Adipocyte (in vitro differentiated cells): ENCODE measurements at regions not wholly inside any gene's neighbourhood (a gene's known extent, or its start where the extent isn't known, plus 50 kb on each side); places are given as distances from the start of the nearest gene placed in this dataset.
"Not testable (repeated sequence)": the region's sequence is repeated elsewhere in the genome, so short reads cannot be mapped to it uniquely, and the experiment has no call there.

Experiments used
- DNase-seq: peaks from one replicate; pipeline ENCODE4 v3.0.0-alpha.2; 2015; ENCODE audit warnings: low read depth
- H3K27me3 ChIP-seq: replicated peaks from 2 replicates; pipeline ENCODE4 v1.7.0; 2013; ENCODE audit warnings: mild to moderate bottlenecking, low read length, moderate library complexity; ENCODE audit not compliant: control insufficient read depth, insufficient read depth
- H3K36me3 ChIP-seq: 2 replicates; pipeline ENCODE4 v1.7.0; 2013; ENCODE audit warnings: low read length, mild to moderate bottlenecking, moderate library complexity; ENCODE audit not compliant: control insufficient read depth, insufficient read depth, severe bottlenecking
- H3K4me1 ChIP-seq: 2 replicates; pipeline ENCODE4 v1.7.0; 2013; ENCODE audit warnings: mild to moderate bottlenecking, low read length, moderate library complexity; ENCODE audit not compliant: control insufficient read depth, insufficient read depth
- H3K4me3 ChIP-seq: 2 replicates; pipeline ENCODE4 v1.7.0; 2013; ENCODE audit warnings: mild to moderate bottlenecking, low read length, moderate library complexity
- H3K9ac ChIP-seq: 2 replicates; pipeline ENCODE4 v1.7.0; 2013; ENCODE audit warnings: mild to moderate bottlenecking, low read length, moderate library complexity
- H3K9me3 ChIP-seq: 2 replicates; pipeline ENCODE4 v1.7.0; 2013; ENCODE audit warnings: mild to moderate bottlenecking, low read length, moderate library complexity; ENCODE audit not compliant: control insufficient read depth

- Histone ChIP-seq H3K27me3 (no peaks in the 10 kb centered on the region), H3K9ac (no peak overlapping the region), H3K4me3 (no peak overlapping the region), H3K4me1 (no peaks in the 10 kb centered on the region), H3K9me3 (no peaks in the 10 kb centered on the region), H3K36me3 (no peaks in the 10 kb centered on the region)
- DNase-seq, result no peak
Measured at GRCh38 chr2:2775018-2775417, 443.9 kb upstream of the MYT1L start.

GRCh38 chr2:2773692-2774091 is 442.6 kb upstream of the MYT1L start:
- Histone ChIP-seq H3K9ac (no peak overlapping the region), H3K36me3 (no peaks in the 10 kb centered on the region), H3K4me3 (no peak overlapping the region), H3K4me1 (no peaks in the 10 kb centered on the region), H3K27me3 (no peaks in the 10 kb centered on the region), H3K9me3 (no peaks in the 10 kb centered on the region)
- no peak for DNase-seq

GRCh38 chr2:2773080-2773479 is 442.0 kb upstream of the MYT1L start:
- not testable (repeated sequence) for H3K4me3 ChIP-seq, H3K9me3 ChIP-seq, H3K36me3 ChIP-seq, H3K4me1 ChIP-seq, H3K27me3 ChIP-seq, H3K9ac ChIP-seq, DNase-seq

GRCh38 chr2:2771721-2772411 is 440.8 kb upstream of the MYT1L start:
- no peak for DNase-seq
- Histone ChIP-seq H3K4me1 (no peaks in the 10 kb centered on the region), H3K4me3 (no peak overlapping the region), H3K9ac (no peak overlapping the region), H3K27me3 (no peaks in the 10 kb centered on the region), H3K36me3 (no peaks in the 10 kb centered on the region), H3K9me3 (no peaks in the 10 kb centered on the region)

GRCh38 chr2:2769481-2770431 is 438.7 kb upstream of the MYT1L start:
- DNase-seq, result no peak
- no peaks in the 10 kb centered on the region for H3K4me1 ChIP-seq
- no peaks in the 10 kb centered on the region for H3K36me3 ChIP-seq
- no peaks in the 10 kb centered on the region for H3K9me3 ChIP-seq
- no peak overlapping the region for H3K4me3 ChIP-seq
- no peak overlapping the region for H3K9ac ChIP-seq
- H3K27me3 ChIP-seq, result no peaks in the 10 kb centered on the region

- H3K4me1 ChIP-seq, result no peaks in the 10 kb centered on the region
- no peak overlapping the region for H3K9ac ChIP-seq
- H3K4me3 ChIP-seq, result no peak overlapping the region
- H3K9me3 ChIP-seq, result no peaks in the 10 kb centered on the region
- H3K27me3 ChIP-seq, result no peaks in the 10 kb centered on the region
- no peaks in the 10 kb centered on the region for H3K36me3 ChIP-seq
- no peak for DNase-seq
Measured at GRCh38 chr2:2768476-2768875, 437.4 kb upstream of the MYT1L start.

GRCh38 chr2:2767837-2768236 is 436.8 kb upstream of the MYT1L start:
- no peaks in the 10 kb centered on the region for H3K9me3 ChIP-seq
- no peak overlapping the region for H3K9ac ChIP-seq
- no peaks in the 10 kb centered on the region for H3K27me3 ChIP-seq
- no peaks in the 10 kb centered on the region for H3K4me1 ChIP-seq
- no peaks in the 10 kb centered on the region for H3K36me3 ChIP-seq
- no peak overlapping the region for H3K4me3 ChIP-seq
- DNase-seq, result no peak

- Histone ChIP-seq H3K4me1 (no peaks in the 10 kb centered on the region), H3K9me3 (peaks cover 5% of the 10 kb centered on the region), H3K4me3 (no peak overlapping the region), H3K27me3 (no peaks in the 10 kb centered on the region), H3K36me3 (no peaks in the 10 kb centered on the region), H3K9ac (no peak overlapping the region)
- DNase-seq, result no peak
Measured at GRCh38 chr2:2765839-2766495, 434.9 kb upstream of the MYT1L start.

- no peak overlapping the region for H3K4me3 ChIP-seq
- no peak overlapping the region for H3K9ac ChIP-seq
- no peaks in the 10 kb centered on the region for H3K36me3 ChIP-seq
- H3K4me1 ChIP-seq, result no peaks in the 10 kb centered on the region
- no peak for DNase-seq
- H3K27me3 ChIP-seq, result no peaks in the 10 kb centered on the region
- H3K9me3 ChIP-seq, result peaks cover 12% of the 10 kb centered on the region
Measured at GRCh38 chr2:2765176-2765800, 434.2 kb upstream of the MYT1L start.

- H3K27me3 ChIP-seq, result no peaks in the 10 kb centered on the region
- H3K9me3 ChIP-seq, result peaks cover 16% of the 10 kb centered on the region
- no peaks in the 10 kb centered on the region for H3K36me3 ChIP-seq
- no peak overlapping the region for H3K4me3 ChIP-seq
- H3K9ac ChIP-seq, result no peak overlapping the region
- H3K4me1 ChIP-seq, result no peaks in the 10 kb centered on the region
- DNase-seq, result no peak
Measured at GRCh38 chr2:2764739-2765138, 433.7 kb upstream of the MYT1L start.

GRCh38 chr2:2764001-2764355 is 432.9 kb upstream of the MYT1L start:
- no peaks in the 10 kb centered on the region for H3K4me1 ChIP-seq
- no peaks in the 10 kb centered on the region for H3K36me3 ChIP-seq
- peaks cover 16% of the 10 kb centered on the region for H3K9me3 ChIP-seq
- H3K4me3 ChIP-seq, result no peak overlapping the region
- no peak overlapping the region for H3K9ac ChIP-seq
- DNase-seq, result no peak
- no peaks in the 10 kb centered on the region for H3K27me3 ChIP-seq
